ENCODE measurements at regions not wholly inside any gene's neighbourhood (a gene's known extent, or its start where the extent isn't known, plus 50 kb on each side); places are given as distances from the start of the nearest gene placed in this dataset.

- H3K27me3 ChIP-seq (ENCODE audit: control insufficient read depth in 2 of 2, insufficient read depth in 1 of 2, low read length in 1 of 2) = peaks cover 2 to 10% of the 10 kb centered on the region in 2 donors
- no peak overlapping the region for H3K4me3 ChIP-seq (ENCODE audit: low read length in 2 of 2)
- DNase-seq (ENCODE audit: low read depth in 6 of 9, low spot score in 9 of 9) = no peak
- H3K4me1 ChIP-seq (ENCODE audit: control insufficient read depth in 2 of 2, insufficient read depth in 2 of 2, low read length in 2 of 2) = no peaks in the 10 kb centered on the region
- H3K36me3 ChIP-seq (ENCODE audit: control insufficient read depth in 2 of 2, insufficient read depth in 2 of 2, low read length in 1 of 2) = no peaks in the 10 kb centered on the region
- 87% methylated on average over 5 of the region's 5 CpGs for WGBS
- no peak overlapping the region for H3K27ac ChIP-seq (ENCODE audit: low read depth in 1 of 2, low read length in 1 of 2)
- no peaks in the 10 kb centered on the region for H3K9me3 ChIP-seq (ENCODE audit: control insufficient read depth in 2 of 2, insufficient read depth in 1 of 2, low read length in 1 of 2)
Measured at GRCh38 chr14:104467236-104467635, 112.3 kb upstream of the C14orf180 start.

- Histone ChIP-seq H3K4me3 (ENCODE audit: low read length in 2 of 2) (no peak overlapping the region), H3K27ac (ENCODE audit: low read depth in 1 of 2, low read length in 1 of 2) (no peak overlapping the region), H3K36me3 (ENCODE audit: control insufficient read depth in 2 of 2, insufficient read depth in 2 of 2, low read length in 1 of 2) (no peaks in the 10 kb centered on the region), H3K9me3 (ENCODE audit: control insufficient read depth in 2 of 2, insufficient read depth in 1 of 2, low read length in 1 of 2) (no peaks in the 10 kb centered on the region), H3K4me1 (ENCODE audit: control insufficient read depth in 2 of 2, insufficient read depth in 2 of 2, low read length in 2 of 2) (no peaks in the 10 kb centered on the region), H3K27me3 (ENCODE audit: control insufficient read depth in 2 of 2, insufficient read depth in 1 of 2, low read length in 1 of 2) (peaks cover 0 to 7% of the 10 kb centered on the region in 2 donors)
- DNase-seq (ENCODE audit: low read depth in 6 of 9, low spot score in 9 of 9) = no peak
- 94% methylated on average over 7 of the region's 7 CpGs for WGBS
Measured at GRCh38 chr14:104467641-104468040, 111.9 kb upstream of the C14orf180 start.

- Histone ChIP-seq H3K36me3 (ENCODE audit: control insufficient read depth in 2 of 2, insufficient read depth in 2 of 2, low read length in 1 of 2) (no peaks in the 10 kb centered on the region), H3K27ac (ENCODE audit: low read depth in 1 of 2, low read length in 1 of 2) (no peak overlapping the region), H3K4me1 (ENCODE audit: control insufficient read depth in 2 of 2, insufficient read depth in 2 of 2, low read length in 2 of 2) (no peaks in the 10 kb centered on the region), H3K4me3 (ENCODE audit: low read length in 2 of 2) (no peak overlapping the region), H3K9me3 (ENCODE audit: control insufficient read depth in 2 of 2, insufficient read depth in 1 of 2, low read length in 1 of 2) (no peaks in the 10 kb centered on the region), H3K27me3 (ENCODE audit: control insufficient read depth in 2 of 2, insufficient read depth in 1 of 2, low read length in 1 of 2) (peaks cover 0 to 7% of the 10 kb centered on the region in 2 donors)
- DNase-seq (ENCODE audit: low read depth in 6 of 9, low spot score in 9 of 9) = no peak
- 88% methylated on average over 6 of the region's 6 CpGs for WGBS
Measured at GRCh38 chr14:104469591-104469990, 110.0 kb upstream of the C14orf180 start.

GRCh38 chr14:104470588-104470987 is 109.0 kb upstream of the C14orf180 start:
- 92% methylated on average over 15 of the region's 15 CpGs for WGBS

GRCh38 chr14:104471114-104471513 is 108.5 kb upstream of the C14orf180 start:
- Histone ChIP-seq H3K27me3 (ENCODE audit: control insufficient read depth in 2 of 2, insufficient read depth in 1 of 2, low read length in 1 of 2) (peaks cover 0 to 7% of the 10 kb centered on the region in 2 donors), H3K4me1 (ENCODE audit: control insufficient read depth in 2 of 2, insufficient read depth in 2 of 2, low read length in 2 of 2) (no peaks in the 10 kb centered on the region), H3K4me3 (ENCODE audit: low read length in 2 of 2) (no peak overlapping the region), H3K36me3 (ENCODE audit: control insufficient read depth in 2 of 2, insufficient read depth in 2 of 2, low read length in 1 of 2) (no peaks in the 10 kb centered on the region), H3K9me3 (ENCODE audit: control insufficient read depth in 2 of 2, insufficient read depth in 1 of 2, low read length in 1 of 2) (no peaks in the 10 kb centered on the region), H3K27ac (ENCODE audit: low read depth in 1 of 2, low read length in 1 of 2) (no peak overlapping the region)
- 93% methylated on average over 8 of the region's 8 CpGs for WGBS
- no peak for DNase-seq (ENCODE audit: low read depth in 6 of 9, low spot score in 9 of 9)

More at GRCh38 chr14:104470588-104470987, 109.0 kb upstream of the C14orf180 start:
- Histone ChIP-seq H3K27ac (ENCODE audit: low read depth in 1 of 2, low read length in 1 of 2) (no peak overlapping the region), H3K4me1 (ENCODE audit: control insufficient read depth in 2 of 2, insufficient read depth in 2 of 2, low read length in 2 of 2) (no peaks in the 10 kb centered on the region), H3K4me3 (ENCODE audit: low read length in 2 of 2) (no peak overlapping the region), H3K9me3 (ENCODE audit: control insufficient read depth in 2 of 2, insufficient read depth in 1 of 2, low read length in 1 of 2) (no peaks in the 10 kb centered on the region), H3K27me3 (ENCODE audit: control insufficient read depth in 2 of 2, insufficient read depth in 1 of 2, low read length in 1 of 2) (peaks cover 0 to 7% of the 10 kb centered on the region in 2 donors), H3K36me3 (ENCODE audit: control insufficient read depth in 2 of 2, insufficient read depth in 2 of 2, low read length in 1 of 2) (no peaks in the 10 kb centered on the region)
- no peak for DNase-seq (ENCODE audit: low read depth in 6 of 9, low spot score in 9 of 9)

- Histone ChIP-seq H3K4me1 (ENCODE audit: control insufficient read depth in 2 of 2, insufficient read depth in 2 of 2, low read length in 2 of 2) (no peaks in the 10 kb centered on the region), H3K27me3 (ENCODE audit: control insufficient read depth in 2 of 2, insufficient read depth in 1 of 2, low read length in 1 of 2) (peaks cover 0 to 7% of the 10 kb centered on the region in 2 donors), H3K9me3 (ENCODE audit: control insufficient read depth in 2 of 2, insufficient read depth in 1 of 2, low read length in 1 of 2) (no peaks in the 10 kb centered on the region), H3K4me3 (ENCODE audit: low read length in 2 of 2) (no peak overlapping the region), H3K36me3 (ENCODE audit: control insufficient read depth in 2 of 2, insufficient read depth in 2 of 2, low read length in 1 of 2) (no peaks in the 10 kb centered on the region), H3K27ac (ENCODE audit: low read depth in 1 of 2, low read length in 1 of 2) (no peak overlapping the region)
- DNase-seq (ENCODE audit: low read depth in 6 of 9, low spot score in 9 of 9) = no peak
- 93% methylated on average over 1 of the region's 1 CpG for WGBS
Measured at GRCh38 chr14:104472073-104472472, 107.5 kb upstream of the C14orf180 start.

- WGBS = 86% methylated on average over 29 of the region's 29 CpGs
- H3K27ac ChIP-seq (ENCODE audit: low read depth in 1 of 2, low read length in 1 of 2) = no peak overlapping the region
- H3K27me3 ChIP-seq (ENCODE audit: control insufficient read depth in 2 of 2, insufficient read depth in 1 of 2, low read length in 1 of 2) = peaks cover 0 to 7% of the 10 kb centered on the region in 2 donors
- no peaks in the 10 kb centered on the region for H3K36me3 ChIP-seq (ENCODE audit: control insufficient read depth in 2 of 2, insufficient read depth in 2 of 2, low read length in 1 of 2)
- H3K4me3 ChIP-seq (ENCODE audit: low read length in 2 of 2) = no peak overlapping the region
- DNase-seq (ENCODE audit: low read depth in 6 of 9, low spot score in 9 of 9) = no peak
- H3K4me1 ChIP-seq (ENCODE audit: control insufficient read depth in 2 of 2, insufficient read depth in 2 of 2, low read length in 2 of 2) = no peaks in the 10 kb centered on the region
- no peaks in the 10 kb centered on the region for H3K9me3 ChIP-seq (ENCODE audit: control insufficient read depth in 2 of 2, insufficient read depth in 1 of 2, low read length in 1 of 2)
Measured at GRCh38 chr14:104472536-104473243, 106.9 kb upstream of the C14orf180 start.

- Histone ChIP-seq H3K36me3 (ENCODE audit: control insufficient read depth in 2 of 2, insufficient read depth in 2 of 2, low read length in 1 of 2) (no peaks in the 10 kb centered on the region), H3K4me3 (ENCODE audit: low read length in 2 of 2) (no peak overlapping the region), H3K27ac (ENCODE audit: low read depth in 1 of 2, low read length in 1 of 2) (no peak overlapping the region), H3K27me3 (ENCODE audit: control insufficient read depth in 2 of 2, insufficient read depth in 1 of 2, low read length in 1 of 2) (peaks cover 0 to 7% of the 10 kb centered on the region in 2 donors), H3K4me1 (ENCODE audit: control insufficient read depth in 2 of 2, insufficient read depth in 2 of 2, low read length in 2 of 2) (no peaks in the 10 kb centered on the region), H3K9me3 (ENCODE audit: control insufficient read depth in 2 of 2, insufficient read depth in 1 of 2, low read length in 1 of 2) (no peaks in the 10 kb centered on the region)
- no peak for DNase-seq (ENCODE audit: low read depth in 6 of 9, low spot score in 9 of 9)
- WGBS = 81% methylated on average over 4 of the region's 4 CpGs
Measured at GRCh38 chr14:104473244-104473565, 106.4 kb upstream of the C14orf180 start.

GRCh38 chr14:104473649-104474494 is 105.7 kb upstream of the C14orf180 start:
- H3K4me3 ChIP-seq (ENCODE audit: low read length in 2 of 2) = no peak overlapping the region
- 78% methylated on average over 45 of the region's 45 CpGs for WGBS
- no peak for DNase-seq (ENCODE audit: low read depth in 6 of 9, low spot score in 9 of 9)
- peaks cover 0 to 7% of the 10 kb centered on the region in 2 donors for H3K27me3 ChIP-seq (ENCODE audit: control insufficient read depth in 2 of 2, insufficient read depth in 1 of 2, low read length in 1 of 2)
- H3K4me1 ChIP-seq (ENCODE audit: control insufficient read depth in 2 of 2, insufficient read depth in 2 of 2, low read length in 2 of 2) = no peaks in the 10 kb centered on the region
- no peaks in the 10 kb centered on the region for H3K9me3 ChIP-seq (ENCODE audit: control insufficient read depth in 2 of 2, insufficient read depth in 1 of 2, low read length in 1 of 2)
- H3K36me3 ChIP-seq (ENCODE audit: control insufficient read depth in 2 of 2, insufficient read depth in 2 of 2, low read length in 1 of 2) = no peaks in the 10 kb centered on the region
- H3K27ac ChIP-seq (ENCODE audit: low read depth in 1 of 2, low read length in 1 of 2) = no peak overlapping the region
